ENCODE measurements at regions not wholly inside any gene's neighbourhood (a gene's known extent, or its start where the extent isn't known, plus 50 kb on each side); places are given as distances from the start of the nearest gene placed in this dataset.

DNA sequence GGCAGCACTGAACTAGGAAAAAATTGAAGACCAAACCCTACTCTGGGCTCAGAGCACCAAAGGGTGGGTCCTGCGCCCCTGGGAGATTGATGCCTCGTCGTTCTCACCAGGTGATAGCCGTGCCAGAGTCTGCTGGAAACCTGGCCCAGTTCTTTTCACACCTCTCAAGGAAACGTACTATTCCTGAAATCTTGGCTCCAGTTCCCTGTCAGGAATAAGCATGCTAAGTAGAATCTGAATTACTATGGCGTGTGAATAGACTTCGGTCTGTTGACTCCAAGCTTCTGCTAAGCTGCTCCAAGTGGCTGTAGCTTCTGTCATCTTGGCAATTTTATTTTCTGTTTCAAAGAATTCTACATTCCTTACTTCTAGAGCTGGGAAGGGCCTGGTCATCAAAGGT lies 75.4 kb downstream of the MARCHF4 start:
- intact Hi-C loops (cut with DNase I), result no loop called here
- Histone ChIP-seq H3K36me3 (no peaks in the 10 kb centered on the region), H3K27me3 (no peaks in the 10 kb centered on the region), H3K9me3 (no peaks in the 10 kb centered on the region), H3K4me1 (no peaks in the 10 kb centered on the region), H3K4me3 (no peak overlapping the region), H3K27ac (no peak overlapping the region)
- ATAC-seq (no peak), DNase-seq (no peak)
- TF ChIP-seq, protein P1, sequence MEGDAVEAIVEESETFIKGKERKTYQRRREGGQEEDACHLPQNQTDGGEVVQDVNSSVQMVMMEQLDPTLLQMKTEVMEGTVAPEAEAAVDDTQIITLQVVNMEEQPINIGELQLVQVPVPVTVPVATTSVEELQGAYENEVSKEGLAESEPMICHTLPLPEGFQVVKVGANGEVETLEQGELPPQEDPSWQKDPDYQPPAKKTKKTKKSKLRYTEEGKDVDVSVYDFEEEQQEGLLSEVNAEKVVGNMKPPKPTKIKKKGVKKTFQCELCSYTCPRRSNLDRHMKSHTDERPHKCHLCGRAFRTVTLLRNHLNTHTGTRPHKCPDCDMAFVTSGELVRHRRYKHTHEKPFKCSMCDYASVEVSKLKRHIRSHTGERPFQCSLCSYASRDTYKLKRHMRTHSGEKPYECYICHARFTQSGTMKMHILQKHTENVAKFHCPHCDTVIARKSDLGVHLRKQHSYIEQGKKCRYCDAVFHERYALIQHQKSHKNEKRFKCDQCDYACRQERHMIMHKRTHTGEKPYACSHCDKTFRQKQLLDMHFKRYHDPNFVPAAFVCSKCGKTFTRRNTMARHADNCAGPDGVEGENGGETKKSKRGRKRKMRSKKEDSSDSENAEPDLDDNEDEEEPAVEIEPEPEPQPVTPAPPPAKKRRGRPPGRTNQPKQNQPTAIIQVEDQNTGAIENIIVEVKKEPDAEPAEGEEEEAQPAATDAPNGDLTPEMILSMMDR (IDR thresholded peaks at IDR 0.05), result no peak

DNA sequence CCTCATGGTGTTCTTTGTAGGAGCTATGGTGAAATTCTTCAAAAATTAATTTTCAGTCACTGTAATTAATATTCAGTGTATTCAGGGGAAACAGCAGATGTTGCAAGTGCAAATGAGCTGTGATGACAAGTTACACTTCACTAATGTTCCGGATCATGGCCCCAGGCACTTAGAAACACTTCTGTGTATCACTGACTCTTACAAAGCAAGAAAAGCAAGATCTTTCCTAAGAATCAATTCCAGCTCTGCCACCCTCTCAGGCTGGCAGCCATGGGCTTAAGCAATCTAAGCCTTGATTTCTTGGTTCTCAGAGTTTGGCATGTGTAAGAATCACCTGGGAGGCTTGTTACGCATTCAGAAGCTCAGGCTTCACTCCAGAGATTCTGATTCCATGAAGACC lies 78.0 kb downstream of the MARCHF4 start:
- Histone ChIP-seq H3K4me1 (no peaks in the 10 kb centered on the region), H3K9me3 (no peaks in the 10 kb centered on the region), H3K27me3 (no peaks in the 10 kb centered on the region), H3K27ac (no peak overlapping the region), H3K4me3 (no peak overlapping the region), H3K36me3 (no peaks in the 10 kb centered on the region)
- intact Hi-C loops (cut with DNase I), result no loop called here
- peak; percentile 53 for ATAC-seq
- DNase-seq, result no peak
- TF ChIP-seq, protein P1 (IDR thresholded peaks at IDR 0.05), result no peak

GRCh38 chr2:216293883-216294282 lies 78.4 kb downstream of the MARCHF4 start:
- no peak overlapping the region for H3K4me3 ChIP-seq
- DNase-seq, result no peak
- H3K27ac ChIP-seq, result no peak overlapping the region
- TF ChIP-seq, protein P1 (IDR thresholded peaks at IDR 0.05), result no peak
- H3K27me3 ChIP-seq, result no peaks in the 10 kb centered on the region
- ATAC-seq, result no peak
- no peaks in the 10 kb centered on the region for H3K36me3 ChIP-seq
- no peaks in the 10 kb centered on the region for H3K9me3 ChIP-seq
- no peaks in the 10 kb centered on the region for H3K4me1 ChIP-seq
- intact Hi-C loops (cut with DNase I), result no loop called here

DNA sequence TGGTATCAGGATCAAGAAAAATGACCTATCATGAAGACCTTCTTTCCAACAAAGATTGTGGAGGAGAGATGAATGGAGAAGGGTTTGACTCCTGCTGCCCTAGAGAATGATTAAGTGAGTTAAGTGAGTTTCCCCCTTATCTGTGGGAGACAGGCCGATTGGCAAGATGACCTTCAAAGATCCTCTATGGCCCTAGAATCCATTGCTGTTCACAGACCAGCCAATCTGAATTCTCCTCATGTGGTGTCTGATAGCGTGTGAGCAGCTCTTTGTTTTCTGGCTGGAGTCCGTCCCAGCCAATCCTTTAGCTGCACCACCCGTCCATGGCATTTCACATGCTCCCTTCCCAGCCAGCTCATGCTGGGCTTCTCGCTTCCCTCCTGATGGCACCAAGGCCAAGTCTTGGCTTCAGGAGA lies 79.4 kb downstream of the MARCHF4 start:
- Histone ChIP-seq H3K27ac (no peak overlapping the region), H3K27me3 (no peaks in the 10 kb centered on the region), H3K36me3 (no peaks in the 10 kb centered on the region), H3K4me1 (no peaks in the 10 kb centered on the region), H3K9me3 (no peaks in the 10 kb centered on the region), H3K4me3 (no peak overlapping the region)
- ATAC-seq (no peak), DNase-seq (no peak)
- TF ChIP-seq, protein P1 (IDR thresholded peaks at IDR 0.05), result no peak
- intact Hi-C loops (cut with DNase I), result no loop called here

DNA sequence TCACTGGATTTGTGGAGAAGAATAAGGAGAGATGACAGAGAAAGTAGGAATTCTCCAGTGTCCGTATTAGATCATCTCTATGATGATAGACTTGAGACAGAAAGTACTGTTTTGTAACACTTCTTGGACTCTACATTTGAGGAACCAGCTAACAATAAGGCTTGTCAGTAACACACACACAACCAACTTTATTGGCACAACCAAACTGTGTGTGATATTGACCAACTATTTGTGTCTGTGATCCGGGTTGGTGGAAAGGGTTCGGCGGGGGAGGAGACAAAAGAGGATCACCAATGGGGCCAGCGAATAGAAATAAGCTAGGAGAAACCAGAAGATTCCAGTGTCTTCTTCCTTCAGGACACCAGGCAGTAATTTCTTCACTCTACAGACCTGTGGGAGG lies 79.8 kb downstream of the MARCHF4 start:
- Histone ChIP-seq H3K36me3 (no peaks in the 10 kb centered on the region), H3K27me3 (no peaks in the 10 kb centered on the region), H3K27ac (no peak overlapping the region), H3K9me3 (no peaks in the 10 kb centered on the region), H3K4me3 (no peak overlapping the region), H3K4me1 (no peaks in the 10 kb centered on the region)
- TF ChIP-seq, protein P1 (IDR thresholded peaks at IDR 0.05), result no peak
- ATAC-seq (no peak), DNase-seq (no peak)
- intact Hi-C loops (cut with DNase I), result no loop called here

- TF ChIP-seq, protein P1 (IDR thresholded peaks at IDR 0.05), result no peak
- ATAC-seq, result no peak
- no peak for DNase-seq
- intact Hi-C loops (cut with DNase I), result no loop called here
- H3K9me3 ChIP-seq, result no peaks in the 10 kb centered on the region
- no peaks in the 10 kb centered on the region for H3K36me3 ChIP-seq
- H3K27ac ChIP-seq, result no peak overlapping the region
- H3K27me3 ChIP-seq, result peaks cover 4% of the 10 kb centered on the region
- no peak overlapping the region for H3K4me3 ChIP-seq
- H3K4me1 ChIP-seq, result no peaks in the 10 kb centered on the region
These were observed 82.8 kb downstream of the MARCHF4 start for GRCh38 chr2:216289470-216289869.

All from upper lobe of right lung (tissue), 1 donor.